ENCODE measurements at regions not wholly inside any gene's neighbourhood (a gene's known extent, or its start where the extent isn't known, plus 50 kb on each side); places are given as distances from the start of the nearest gene placed in this dataset.

DNA sequence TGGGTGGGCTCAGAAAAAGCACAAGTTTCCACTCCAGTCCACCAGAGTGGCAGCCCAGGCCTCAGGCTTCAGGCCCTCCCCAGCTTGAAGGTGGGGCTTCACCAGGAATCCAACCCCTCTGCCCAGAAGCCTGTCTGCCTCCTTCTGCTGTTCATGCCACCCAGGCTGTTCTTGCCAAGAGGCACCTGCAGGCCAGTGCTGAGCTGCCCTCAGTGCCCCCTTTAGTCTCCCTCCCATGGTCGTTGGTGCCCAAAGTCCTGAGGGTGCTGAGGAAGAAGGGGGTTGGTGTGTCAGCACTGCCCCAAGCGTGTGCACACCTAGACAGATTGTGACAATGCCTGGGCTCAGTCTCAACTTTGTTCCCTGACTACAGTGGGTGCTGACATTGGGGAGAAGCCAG lies 475.3 kb downstream of the EPHA5 start:
- TF ChIP-seq, protein P1, sequence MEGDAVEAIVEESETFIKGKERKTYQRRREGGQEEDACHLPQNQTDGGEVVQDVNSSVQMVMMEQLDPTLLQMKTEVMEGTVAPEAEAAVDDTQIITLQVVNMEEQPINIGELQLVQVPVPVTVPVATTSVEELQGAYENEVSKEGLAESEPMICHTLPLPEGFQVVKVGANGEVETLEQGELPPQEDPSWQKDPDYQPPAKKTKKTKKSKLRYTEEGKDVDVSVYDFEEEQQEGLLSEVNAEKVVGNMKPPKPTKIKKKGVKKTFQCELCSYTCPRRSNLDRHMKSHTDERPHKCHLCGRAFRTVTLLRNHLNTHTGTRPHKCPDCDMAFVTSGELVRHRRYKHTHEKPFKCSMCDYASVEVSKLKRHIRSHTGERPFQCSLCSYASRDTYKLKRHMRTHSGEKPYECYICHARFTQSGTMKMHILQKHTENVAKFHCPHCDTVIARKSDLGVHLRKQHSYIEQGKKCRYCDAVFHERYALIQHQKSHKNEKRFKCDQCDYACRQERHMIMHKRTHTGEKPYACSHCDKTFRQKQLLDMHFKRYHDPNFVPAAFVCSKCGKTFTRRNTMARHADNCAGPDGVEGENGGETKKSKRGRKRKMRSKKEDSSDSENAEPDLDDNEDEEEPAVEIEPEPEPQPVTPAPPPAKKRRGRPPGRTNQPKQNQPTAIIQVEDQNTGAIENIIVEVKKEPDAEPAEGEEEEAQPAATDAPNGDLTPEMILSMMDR (IDR thresholded peaks at IDR 0.05) = no peak
- TF ChIP-seq POLR2A (IDR thresholded peaks at IDR 0.05) = no peak

Data from breast epithelium (tissue), 3 donors.